ENCODE measurements at regions not wholly inside any gene's neighbourhood (a gene's known extent, or its start where the extent isn't known, plus 50 kb on each side); places are given as distances from the start of the nearest gene placed in this dataset.

- 75 to 84% methylated on average over 6 to 8 of the region's 8 CpGs for WGBS, 2 experiments (ENCODE audit: insufficient coverage in 1 of 2, insufficient read length in 1 of 2)
- DNase-seq: no peak
- peaks cover 24% of the 10 kb centered on the region for H3K27me3 Mint-ChIP-seq (ENCODE audit: insufficient read depth)
Observed at GRCh38 chr17:27944546-27945332, 51.6 kb upstream of the LYRM9 start.

GRCh38 chr17:27945333-27945616 lies 52.1 kb upstream of the LYRM9 start:
- Histone ChIP-seq H3K4me3 (ENCODE audit: low read length) (no peak overlapping the region), H3K27ac (ENCODE audit: low read depth, low read length) (no peak overlapping the region), H3K27me3 (ENCODE audit: control insufficient read depth, insufficient read depth, low read length, poor library complexity, severe bottlenecking) (peaks cover 10% of the 10 kb centered on the region), H3K9ac (ENCODE audit: extremely low read depth, low read length, poor library complexity, severe bottlenecking) (no peak overlapping the region), H3K4me1 (ENCODE audit: control insufficient read depth, insufficient read depth, low read length) (peaks cover 7% of the 10 kb centered on the region), H3K36me3 (ENCODE audit: control insufficient read depth, insufficient read depth, low read length) (no peaks in the 10 kb centered on the region), H3K9me3 (ENCODE audit: control insufficient read depth, low read length) (peaks cover 18% of the 10 kb centered on the region)
- H3K36me3 Mint-ChIP-seq (ENCODE audit: low read depth): no peaks in the 10 kb centered on the region
- no peak overlapping the region for H3K27ac Mint-ChIP-seq
- peaks cover 26% of the 10 kb centered on the region for H3K27me3 Mint-ChIP-seq (ENCODE audit: insufficient read depth)
- 92 to 95% methylated on average over 4 to 6 of the region's 6 CpGs for WGBS, 2 experiments (ENCODE audit: insufficient coverage in 1 of 2, insufficient read length in 1 of 2)
- H3K4me3 Mint-ChIP-seq: no peak overlapping the region
- TF ChIP-seq CTCF (conservative IDR thresholded peaks at IDR 0.05): no peak
- H3K4me1 Mint-ChIP-seq: peaks cover 38% of the 10 kb centered on the region
- peaks cover 5% of the 10 kb centered on the region for H3K9me3 Mint-ChIP-seq
- no peak for DNase-seq

More at GRCh38 chr17:27944546-27945332, 51.6 kb upstream of the LYRM9 start:
- H3K27ac ChIP-seq (ENCODE audit: low read depth, low read length): no peak overlapping the region
- peaks cover 10% of the 10 kb centered on the region for H3K27me3 ChIP-seq (ENCODE audit: control insufficient read depth, insufficient read depth, low read length, poor library complexity, severe bottlenecking)
- no peak overlapping the region for H3K9ac ChIP-seq (ENCODE audit: extremely low read depth, low read length, poor library complexity, severe bottlenecking)
- H3K4me3 Mint-ChIP-seq: no peak overlapping the region
- H3K4me1 Mint-ChIP-seq: peaks cover 44% of the 10 kb centered on the region
- TF ChIP-seq CTCF (conservative IDR thresholded peaks at IDR 0.05): no peak
- H3K36me3 Mint-ChIP-seq (ENCODE audit: low read depth): no peaks in the 10 kb centered on the region
- H3K9me3 ChIP-seq (ENCODE audit: control insufficient read depth, low read length): peaks cover 18% of the 10 kb centered on the region
- no peak overlapping the region for H3K4me3 ChIP-seq (ENCODE audit: low read length)
- no peak overlapping the region for H3K27ac Mint-ChIP-seq
- no peaks in the 10 kb centered on the region for H3K36me3 ChIP-seq (ENCODE audit: control insufficient read depth, insufficient read depth, low read length)
- peaks cover 5% of the 10 kb centered on the region for H3K9me3 Mint-ChIP-seq
- H3K4me1 ChIP-seq (ENCODE audit: control insufficient read depth, insufficient read depth, low read length): peaks cover 9% of the 10 kb centered on the region

GRCh38 chr17:27945953-27946352 lies 52.8 kb upstream of the LYRM9 start:
- peaks cover 36% of the 10 kb centered on the region for H3K4me1 Mint-ChIP-seq
- H3K4me1 ChIP-seq (ENCODE audit: control insufficient read depth, insufficient read depth, low read length): no peaks in the 10 kb centered on the region
- peaks cover 31% of the 10 kb centered on the region for H3K27me3 Mint-ChIP-seq (ENCODE audit: insufficient read depth)
- DNase-seq: no peak
- no peak overlapping the region for H3K4me3 ChIP-seq (ENCODE audit: low read length)
- H3K27ac Mint-ChIP-seq: no peak overlapping the region
- peaks cover 10% of the 10 kb centered on the region for H3K27me3 ChIP-seq (ENCODE audit: control insufficient read depth, insufficient read depth, low read length, poor library complexity, severe bottlenecking)
- no peak overlapping the region for H3K27ac ChIP-seq (ENCODE audit: low read depth, low read length)
- peaks cover 5% of the 10 kb centered on the region for H3K9me3 Mint-ChIP-seq
- TF ChIP-seq CTCF (conservative IDR thresholded peaks at IDR 0.05): no peak
- no peaks in the 10 kb centered on the region for H3K36me3 Mint-ChIP-seq (ENCODE audit: low read depth)
- 89 to 94% methylated on average over 5 of the region's 5 CpGs for WGBS, 2 experiments (ENCODE audit: insufficient coverage in 1 of 2, insufficient read length in 1 of 2)
- no peak overlapping the region for H3K9ac ChIP-seq (ENCODE audit: extremely low read depth, low read length, poor library complexity, severe bottlenecking)
- no peaks in the 10 kb centered on the region for H3K36me3 ChIP-seq (ENCODE audit: control insufficient read depth, insufficient read depth, low read length)
- peaks cover 18% of the 10 kb centered on the region for H3K9me3 ChIP-seq (ENCODE audit: control insufficient read depth, low read length)
- no peak overlapping the region for H3K4me3 Mint-ChIP-seq
